Activated CD4-positive, alpha-beta memory T cell treated with anti-CD3 and anti-CD28 coated beads, Interleukin-2, amount 10 ng/mL, durations not matched to agents 7 days and 5 days (primary cell): ENCODE measurements at regions not wholly inside any gene's neighbourhood (a gene's known extent, or its start where the extent isn't known, plus 50 kb on each side); places are given as distances from the start of the nearest gene placed in this dataset.

Experiments used
- CTCF ChIA-PET: fragments of 350-600 bp; sonication (Branson Sonifier 250); formaldehyde crosslinking; loops from one replicate; lab custom pipeline; 2021; ENCODE audit warnings: antibody characterized with exemption, inconsistent platforms; lab: Charles Lee
- POLR2A ChIA-PET: fragments of 350-600 bp; sonication (Branson Sonifier 250); formaldehyde crosslinking; loops from one replicate; lab custom pipeline; 2021; ENCODE audit warnings: antibody characterized with exemption; lab: Charles Lee
- DNase-seq: peaks from one replicate; pipeline ENCODE4 v3.0.0-alpha.2; 2020
- H3K27ac Mint-ChIP-seq: one replicate; pipeline ENCODE4 v1.8.0; 2021; ENCODE audit warnings: mild to moderate bottlenecking, mixed read lengths
- H3K27me3 Mint-ChIP-seq: one replicate; pipeline ENCODE4 v1.8.0; 2021; ENCODE audit warnings: mixed read lengths
- H3K36me3 Mint-ChIP-seq: one replicate; pipeline ENCODE4 v1.8.0; 2021; ENCODE audit warnings: low read depth, mixed read lengths
- H3K4me1 Mint-ChIP-seq: one replicate; pipeline ENCODE4 v1.8.0; 2021; ENCODE audit warnings: mixed read lengths
- H3K4me3 Mint-ChIP-seq: one replicate; pipeline ENCODE4 v1.8.0; 2021; ENCODE audit warnings: mild to moderate bottlenecking, mixed read lengths
- H3K9me3 Mint-ChIP-seq: one replicate; pipeline ENCODE4 v1.8.0; 2021; ENCODE audit warnings: mixed read lengths

- POLR2A ChIA-PET: no interaction called here
- H3K27me3 Mint-ChIP-seq: peaks cover 3% of the 10 kb centered on the region
- no peak for DNase-seq
- no peaks in the 10 kb centered on the region for H3K36me3 Mint-ChIP-seq
- H3K4me1 Mint-ChIP-seq: no peaks in the 10 kb centered on the region
- H3K27ac Mint-ChIP-seq: no peak overlapping the region
- H3K9me3 Mint-ChIP-seq: no peaks in the 10 kb centered on the region
- CTCF ChIA-PET: no interaction called here
- no peak overlapping the region for H3K4me3 Mint-ChIP-seq
Observed at GRCh38 chr4:52265781-52266525, 214.8 kb downstream of the SPATA18 start.

- no peaks in the 10 kb centered on the region for H3K36me3 Mint-ChIP-seq
- no peak for DNase-seq
- peaks cover 3% of the 10 kb centered on the region for H3K27me3 Mint-ChIP-seq
- H3K9me3 Mint-ChIP-seq: no peaks in the 10 kb centered on the region
- no peak overlapping the region for H3K4me3 Mint-ChIP-seq
- H3K27ac Mint-ChIP-seq: no peak overlapping the region
- CTCF ChIA-PET: no interaction called here
- POLR2A ChIA-PET: no interaction called here
- H3K4me1 Mint-ChIP-seq: no peaks in the 10 kb centered on the region
Observed at GRCh38 chr4:52266537-52267137, 215.5 kb downstream of the SPATA18 start.

GRCh38 chr4:52269761-52270160 is 218.7 kb downstream of the SPATA18 start:
- H3K27ac Mint-ChIP-seq: no peak overlapping the region
- H3K27me3 Mint-ChIP-seq: no peaks in the 10 kb centered on the region
- ChIA-PET POLR2A (no interaction called here), CTCF (no interaction called here)
- H3K9me3 Mint-ChIP-seq: peaks cover 4% of the 10 kb centered on the region
- no peaks in the 10 kb centered on the region for H3K4me1 Mint-ChIP-seq
- no peaks in the 10 kb centered on the region for H3K36me3 Mint-ChIP-seq
- DNase-seq: no peak
- no peak overlapping the region for H3K4me3 Mint-ChIP-seq

GRCh38 chr4:52273885-52274284 is 222.8 kb downstream of the SPATA18 start:
- DNase-seq: no peak
- Mint-ChIP-seq H3K4me1 (no peaks in the 10 kb centered on the region), H3K9me3 (peaks cover 4% of the 10 kb centered on the region), H3K36me3 (no peaks in the 10 kb centered on the region), H3K27ac (no peak overlapping the region), H3K27me3 (no peaks in the 10 kb centered on the region), H3K4me3 (no peak overlapping the region)
- CTCF ChIA-PET: no interaction called here
- POLR2A ChIA-PET: no interaction called here

- Mint-ChIP-seq H3K4me1 (no peaks in the 10 kb centered on the region), H3K27me3 (no peaks in the 10 kb centered on the region), H3K36me3 (no peaks in the 10 kb centered on the region), H3K27ac (no peak overlapping the region), H3K9me3 (peaks cover 2% of the 10 kb centered on the region), H3K4me3 (no peak overlapping the region)
- ChIA-PET CTCF (no interaction called here), POLR2A (no interaction called here)
- DNase-seq: no peak
Observed at GRCh38 chr4:52288212-52288855, 237.2 kb downstream of the SPATA18 start.

- H3K4me1 Mint-ChIP-seq: no peaks in the 10 kb centered on the region
- no peaks in the 10 kb centered on the region for H3K27me3 Mint-ChIP-seq
- peaks cover 2% of the 10 kb centered on the region for H3K9me3 Mint-ChIP-seq
- no peak overlapping the region for H3K4me3 Mint-ChIP-seq
- no peak overlapping the region for H3K27ac Mint-ChIP-seq
- no peaks in the 10 kb centered on the region for H3K36me3 Mint-ChIP-seq
- DNase-seq: no peak
- POLR2A ChIA-PET: no interaction called here
- CTCF ChIA-PET: no interaction called here
Observed at GRCh38 chr4:52290466-52290865, 239.4 kb downstream of the SPATA18 start.

GRCh38 chr4:52292245-52292644 is 241.1 kb downstream of the SPATA18 start:
- Mint-ChIP-seq H3K9me3 (peaks cover 1% of the 10 kb centered on the region), H3K36me3 (no peaks in the 10 kb centered on the region), H3K27me3 (no peaks in the 10 kb centered on the region), H3K27ac (no peak overlapping the region), H3K4me1 (no peaks in the 10 kb centered on the region), H3K4me3 (no peak overlapping the region)
- ChIA-PET POLR2A (no interaction called here), CTCF (no interaction called here)
- no peak for DNase-seq

- no peaks in the 10 kb centered on the region for H3K36me3 Mint-ChIP-seq
- CTCF ChIA-PET: no interaction called here
- POLR2A ChIA-PET: no interaction called here
- no peak for DNase-seq
- H3K27me3 Mint-ChIP-seq: no peaks in the 10 kb centered on the region
- no peaks in the 10 kb centered on the region for H3K4me1 Mint-ChIP-seq
- no peaks in the 10 kb centered on the region for H3K9me3 Mint-ChIP-seq
- no peak overlapping the region for H3K4me3 Mint-ChIP-seq
- H3K27ac Mint-ChIP-seq: no peak overlapping the region
Observed at GRCh38 chr4:52296341-52296740, 245.2 kb downstream of the SPATA18 start.

GRCh38 chr4:52298444-52298843 is 247.3 kb downstream of the SPATA18 start:
- ChIA-PET CTCF (no interaction called here), POLR2A (no interaction called here)
- no peaks in the 10 kb centered on the region for H3K36me3 Mint-ChIP-seq
- no peaks in the 10 kb centered on the region for H3K4me1 Mint-ChIP-seq
- DNase-seq: no peak
- H3K4me3 Mint-ChIP-seq: no peak overlapping the region
- no peaks in the 10 kb centered on the region for H3K27me3 Mint-ChIP-seq
- H3K9me3 Mint-ChIP-seq: no peaks in the 10 kb centered on the region
- H3K27ac Mint-ChIP-seq: no peak overlapping the region

- no peak overlapping the region for H3K4me3 Mint-ChIP-seq
- POLR2A ChIA-PET: no interaction called here
- no peaks in the 10 kb centered on the region for H3K4me1 Mint-ChIP-seq
- no peaks in the 10 kb centered on the region for H3K36me3 Mint-ChIP-seq
- H3K27ac Mint-ChIP-seq: no peak overlapping the region
- no peaks in the 10 kb centered on the region for H3K27me3 Mint-ChIP-seq
- H3K9me3 Mint-ChIP-seq: no peaks in the 10 kb centered on the region
- CTCF ChIA-PET: no interaction called here
- DNase-seq: no peak
Observed at GRCh38 chr4:52299120-52299519, 248.0 kb downstream of the SPATA18 start.

- H3K27me3 Mint-ChIP-seq: no peaks in the 10 kb centered on the region
- no peaks in the 10 kb centered on the region for H3K9me3 Mint-ChIP-seq
- no peak overlapping the region for H3K4me3 Mint-ChIP-seq
- CTCF ChIA-PET: no interaction called here
- no peak for DNase-seq
- H3K36me3 Mint-ChIP-seq: no peaks in the 10 kb centered on the region
- H3K4me1 Mint-ChIP-seq: no peaks in the 10 kb centered on the region
- POLR2A ChIA-PET: no interaction called here
- H3K27ac Mint-ChIP-seq: no peak overlapping the region
Observed at GRCh38 chr4:52311464-52312125, 260.5 kb downstream of the SPATA18 start.

- Mint-ChIP-seq H3K36me3 (no peaks in the 10 kb centered on the region), H3K4me3 (no peak overlapping the region), H3K4me1 (no peaks in the 10 kb centered on the region), H3K27ac (no peak overlapping the region), H3K9me3 (no peaks in the 10 kb centered on the region), H3K27me3 (no peaks in the 10 kb centered on the region)
- no peak for DNase-seq
- ChIA-PET CTCF (no interaction called here), POLR2A (no interaction called here)
Observed at GRCh38 chr4:52312722-52313121, 261.6 kb downstream of the SPATA18 start.

GRCh38 chr4:52317361-52317879 is 266.3 kb downstream of the SPATA18 start:
- Mint-ChIP-seq H3K9me3 (peaks cover 3% of the 10 kb centered on the region), H3K27me3 (no peaks in the 10 kb centered on the region), H3K27ac (no peak overlapping the region), H3K4me1 (no peaks in the 10 kb centered on the region), H3K36me3 (no peaks in the 10 kb centered on the region), H3K4me3 (no peak overlapping the region)
- POLR2A ChIA-PET: no interaction called here
- no peak for DNase-seq
- CTCF ChIA-PET: no interaction called here
